Stimulated activated memory B cell treated with anti-CD40 and anti-IgM and Interleukin-4, amounts not matched to agents 10 μg/mL and 1 μg/mL and 100 μg/mL, for 72 hours (primary cell): ENCODE measurements at regions not wholly inside any gene's neighbourhood (a gene's known extent, or its start where the extent isn't known, plus 50 kb on each side); places are given as distances from the start of the nearest gene placed in this dataset.

Experiments used
- ATAC-seq: fragments of 150-1000 bp; cut with Tn5 transposase; 2 replicates; pipeline ENCODE4 v1.10.0; 2021
- H3K27ac Mint-ChIP-seq: one replicate; pipeline ENCODE4 v1.8.0; 2022; ENCODE audit warnings: mild to moderate bottlenecking, mixed read lengths
- H3K27me3 Mint-ChIP-seq: one replicate; pipeline ENCODE4 v1.8.0; 2022; ENCODE audit warnings: mixed read lengths
- H3K36me3 Mint-ChIP-seq: one replicate; pipeline ENCODE4 v1.8.0; 2022; ENCODE audit warnings: mixed read lengths
- H3K4me1 Mint-ChIP-seq: one replicate; pipeline ENCODE4 v1.8.0; 2022; ENCODE audit warnings: mixed read lengths
- H3K4me3 Mint-ChIP-seq: one replicate; pipeline ENCODE4 v1.8.0; 2022; ENCODE audit warnings: mild to moderate bottlenecking, moderate library complexity, mixed read lengths
- H3K9me3 Mint-ChIP-seq: one replicate; pipeline ENCODE4 v1.8.0; 2022; ENCODE audit warnings: mixed read lengths

DNA sequence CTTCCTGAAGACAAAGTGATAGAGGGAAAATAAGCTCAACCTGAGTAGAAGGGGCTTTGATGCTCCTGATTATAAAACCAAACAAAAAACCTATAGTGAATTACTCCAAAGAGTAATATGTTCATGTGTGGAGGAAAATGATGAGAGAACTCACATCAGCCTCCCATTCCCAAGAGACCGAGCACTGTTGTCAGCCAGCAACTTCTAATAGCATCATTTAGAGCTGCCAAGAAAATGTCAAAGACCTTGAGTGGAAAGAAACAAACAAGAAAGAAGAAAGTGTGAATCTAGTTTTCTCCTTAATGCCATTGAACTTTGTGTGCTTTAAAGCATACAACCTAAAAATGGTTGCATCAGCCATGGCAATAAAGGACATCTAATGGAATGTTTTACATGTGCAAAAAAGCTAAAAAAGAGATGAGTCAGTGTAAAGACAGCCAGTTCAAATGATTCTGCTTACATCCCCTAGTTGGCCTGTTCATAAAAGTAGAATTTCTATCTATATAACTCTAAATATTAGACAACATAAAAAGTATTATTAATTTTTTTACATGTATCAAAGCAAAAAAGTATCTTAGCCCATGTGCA is 1066.2 kb downstream of the TDRD15 start:
- ATAC-seq = no peak
- peaks cover 4% of the 10 kb centered on the region for H3K9me3 Mint-ChIP-seq
- H3K27ac Mint-ChIP-seq = no peak overlapping the region
- H3K27me3 Mint-ChIP-seq = no peaks in the 10 kb centered on the region
- no peaks in the 10 kb centered on the region for H3K4me1 Mint-ChIP-seq
- no peak overlapping the region for H3K4me3 Mint-ChIP-seq
- H3K36me3 Mint-ChIP-seq = no peaks in the 10 kb centered on the region

DNA sequence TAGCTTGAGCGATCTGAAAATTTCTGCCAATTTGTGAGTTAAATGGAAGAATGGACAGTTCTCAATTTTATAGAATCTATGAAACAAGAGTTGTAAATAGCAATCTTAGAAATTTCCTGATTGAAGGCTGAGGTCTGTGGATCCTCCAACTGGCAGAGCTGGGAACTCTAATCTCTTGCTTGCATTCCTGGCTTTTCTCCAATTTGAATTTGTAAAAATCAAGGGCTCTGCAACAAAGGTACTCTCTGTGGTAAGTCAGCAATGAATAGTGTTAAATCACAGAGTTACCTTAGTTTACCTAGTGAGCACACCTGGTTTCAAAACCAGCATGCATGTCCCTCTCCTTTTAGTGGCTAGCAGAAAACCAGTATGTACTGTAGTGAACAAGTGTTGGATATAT is 1070.5 kb downstream of the TDRD15 start:
- no peaks in the 10 kb centered on the region for H3K4me1 Mint-ChIP-seq
- ATAC-seq = no peak
- H3K27ac Mint-ChIP-seq = no peak overlapping the region
- H3K27me3 Mint-ChIP-seq = no peaks in the 10 kb centered on the region
- peaks cover 4% of the 10 kb centered on the region for H3K9me3 Mint-ChIP-seq
- no peaks in the 10 kb centered on the region for H3K36me3 Mint-ChIP-seq
- no peak overlapping the region for H3K4me3 Mint-ChIP-seq

DNA sequence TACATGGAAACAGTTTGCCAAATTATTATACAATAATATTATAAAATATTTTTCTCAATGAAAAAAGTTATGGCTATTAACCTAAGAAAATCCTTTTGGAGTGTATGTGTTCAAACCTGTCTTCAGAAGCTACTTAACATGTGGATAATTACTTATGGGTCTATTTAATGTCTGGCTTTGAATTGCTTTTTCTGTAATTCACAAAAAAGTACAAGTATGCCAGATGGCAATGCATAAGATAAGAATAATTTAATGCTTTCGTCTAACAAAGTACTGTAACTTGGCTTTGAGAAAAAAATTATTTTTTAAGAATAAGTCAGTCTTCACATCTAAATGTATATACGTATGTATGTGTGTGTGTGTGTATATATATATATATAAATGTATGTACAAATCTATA is 1073.0 kb downstream of the TDRD15 start:
- Mint-ChIP-seq H3K36me3 (no peaks in the 10 kb centered on the region), H3K27ac (no peak overlapping the region), H3K4me1 (no peaks in the 10 kb centered on the region), H3K27me3 (no peaks in the 10 kb centered on the region), H3K4me3 (no peak overlapping the region), H3K9me3 (peaks cover 4% of the 10 kb centered on the region)
- ATAC-seq = no peak

- Mint-ChIP-seq H3K27ac (no peak overlapping the region), H3K9me3 (peaks cover under 1% of the 10 kb centered on the region), H3K36me3 (no peaks in the 10 kb centered on the region), H3K4me3 (no peak overlapping the region), H3K4me1 (no peaks in the 10 kb centered on the region), H3K27me3 (no peaks in the 10 kb centered on the region)
- ATAC-seq = no peak
These were observed 1074.9 kb downstream of the TDRD15 start for GRCh38 chr2:22198381-22199283.

DNA sequence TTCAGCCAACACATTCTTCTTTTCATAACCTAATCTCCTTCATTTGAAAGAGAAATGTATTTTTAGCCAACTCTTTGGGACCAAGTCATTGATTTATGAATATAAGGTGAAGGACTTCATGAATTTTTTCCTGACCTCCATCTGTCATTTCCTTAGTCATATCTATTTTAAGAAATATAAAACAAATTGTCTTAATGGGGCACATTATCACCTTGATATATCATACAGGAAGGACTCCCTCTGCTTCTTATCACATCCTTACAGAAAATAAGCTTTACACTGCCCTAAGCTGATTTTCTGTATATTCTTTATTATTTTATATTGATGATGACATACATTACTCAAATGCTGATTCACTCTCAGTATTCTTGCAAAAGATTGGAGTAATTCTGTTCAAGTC is 1076.2 kb downstream of the TDRD15 start:
- no peak for ATAC-seq
- no peaks in the 10 kb centered on the region for H3K4me1 Mint-ChIP-seq
- peaks cover 2% of the 10 kb centered on the region for H3K9me3 Mint-ChIP-seq
- H3K4me3 Mint-ChIP-seq = no peak overlapping the region
- H3K27ac Mint-ChIP-seq = no peak overlapping the region
- H3K27me3 Mint-ChIP-seq = no peaks in the 10 kb centered on the region
- no peaks in the 10 kb centered on the region for H3K36me3 Mint-ChIP-seq

- ATAC-seq = no peak
- H3K36me3 Mint-ChIP-seq = no peaks in the 10 kb centered on the region
These were observed 1085.8 kb downstream of the TDRD15 start for GRCh38 chr2:22209545-22209944.

GRCh38 chr2:22213237-22213636 is 1089.5 kb downstream of the TDRD15 start:
- H3K9me3 Mint-ChIP-seq = peaks cover 7% of the 10 kb centered on the region
- no peak overlapping the region for H3K4me3 Mint-ChIP-seq

More at GRCh38 chr2:22209545-22209944, 1085.8 kb downstream of the TDRD15 start:
- Mint-ChIP-seq H3K9me3 (peaks cover 7% of the 10 kb centered on the region), H3K27ac (no peak overlapping the region), H3K4me1 (no peaks in the 10 kb centered on the region), H3K4me3 (no peak overlapping the region), H3K27me3 (no peaks in the 10 kb centered on the region)

DNA sequence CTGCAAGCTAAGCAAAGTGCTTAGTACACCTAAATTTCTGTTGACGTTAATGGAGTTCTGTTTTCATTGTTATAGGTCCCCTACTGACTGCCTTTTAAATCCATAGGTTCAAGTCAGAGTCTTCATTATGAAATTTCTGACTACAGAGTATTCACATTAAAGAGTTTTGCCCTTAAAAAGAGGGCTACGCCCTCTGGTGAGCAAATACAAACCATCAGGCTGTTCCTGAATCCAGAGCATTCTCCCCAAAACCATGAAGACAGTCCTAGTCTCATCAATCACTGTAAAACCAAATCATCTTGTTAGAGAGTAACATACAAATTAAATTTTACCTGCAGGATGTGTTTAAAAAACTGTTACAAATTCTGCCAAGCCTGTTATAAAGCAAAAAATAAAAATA is 1091.7 kb downstream of the TDRD15 start:
- no peaks in the 10 kb centered on the region for H3K4me1 Mint-ChIP-seq

More at GRCh38 chr2:22213237-22213636, 1089.5 kb downstream of the TDRD15 start:
- H3K36me3 Mint-ChIP-seq = no peaks in the 10 kb centered on the region
- no peaks in the 10 kb centered on the region for H3K27me3 Mint-ChIP-seq
- ATAC-seq = no peak
- H3K4me1 Mint-ChIP-seq = no peaks in the 10 kb centered on the region
- H3K27ac Mint-ChIP-seq = no peak overlapping the region

DNA sequence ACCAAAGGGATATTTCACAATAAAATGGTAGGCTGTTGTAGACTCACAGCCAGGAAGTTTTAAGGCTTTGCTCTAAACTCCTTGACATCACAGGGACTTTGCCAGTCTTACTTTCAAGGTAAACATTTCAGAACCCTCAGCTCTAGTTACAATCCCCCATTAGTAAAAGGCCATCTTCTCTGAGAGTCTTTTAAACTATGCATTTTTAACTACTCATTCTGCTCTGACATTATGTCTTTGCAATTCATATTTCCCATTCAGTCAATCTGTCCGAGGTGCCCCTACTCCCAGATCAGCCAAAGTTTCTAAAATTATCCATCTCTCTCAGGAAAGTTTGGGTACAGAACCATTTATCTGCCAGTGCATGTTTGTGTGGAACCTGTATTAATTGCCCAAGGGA is 1094.1 kb downstream of the TDRD15 start:
- H3K9me3 Mint-ChIP-seq = peaks cover 14% of the 10 kb centered on the region
- H3K27ac Mint-ChIP-seq = no peak overlapping the region
- H3K4me3 Mint-ChIP-seq = no peak overlapping the region
- no peak for ATAC-seq
- no peaks in the 10 kb centered on the region for H3K27me3 Mint-ChIP-seq
- H3K4me1 Mint-ChIP-seq = no peaks in the 10 kb centered on the region
- H3K36me3 Mint-ChIP-seq = no peaks in the 10 kb centered on the region

More for the DNA sequence above, 1091.7 kb downstream of the TDRD15 start:
- H3K4me3 Mint-ChIP-seq = no peak overlapping the region
- no peaks in the 10 kb centered on the region for H3K27me3 Mint-ChIP-seq
- ATAC-seq = no peak
- no peaks in the 10 kb centered on the region for H3K36me3 Mint-ChIP-seq
- no peak overlapping the region for H3K27ac Mint-ChIP-seq
- peaks cover 8% of the 10 kb centered on the region for H3K9me3 Mint-ChIP-seq

- H3K4me3 Mint-ChIP-seq = no peak overlapping the region
- no peak for ATAC-seq
- no peaks in the 10 kb centered on the region for H3K27me3 Mint-ChIP-seq
- no peaks in the 10 kb centered on the region for H3K36me3 Mint-ChIP-seq
- peaks cover 7% of the 10 kb centered on the region for H3K9me3 Mint-ChIP-seq
- no peaks in the 10 kb centered on the region for H3K4me1 Mint-ChIP-seq
- H3K27ac Mint-ChIP-seq = no peak overlapping the region
These were observed 1097.2 kb downstream of the TDRD15 start for GRCh38 chr2:22221006-22221405.

DNA sequence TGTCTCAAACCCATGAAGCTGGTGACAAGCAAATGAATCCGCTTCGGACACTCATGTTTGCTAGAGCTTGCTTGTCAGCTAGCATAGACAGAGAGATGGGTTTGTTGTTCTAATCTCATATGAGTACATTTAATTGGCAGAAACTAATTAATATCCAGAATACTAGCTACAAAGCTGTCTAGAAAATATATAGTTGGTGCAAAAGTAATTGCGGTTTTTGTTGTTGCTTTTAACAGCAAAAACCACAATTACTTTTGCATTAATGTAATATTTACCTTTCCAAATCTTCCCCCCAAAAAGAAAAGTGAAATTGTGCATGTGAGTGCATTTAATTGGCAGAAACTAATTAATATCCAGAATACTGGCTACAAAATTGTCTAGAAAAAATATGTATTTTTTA is 1115.2 kb downstream of the TDRD15 start:
- Mint-ChIP-seq H3K27ac (no peak overlapping the region), H3K27me3 (no peaks in the 10 kb centered on the region), H3K9me3 (peaks cover 8% of the 10 kb centered on the region), H3K4me3 (no peak overlapping the region), H3K4me1 (no peaks in the 10 kb centered on the region), H3K36me3 (no peaks in the 10 kb centered on the region)
- ATAC-seq = no peak

DNA sequence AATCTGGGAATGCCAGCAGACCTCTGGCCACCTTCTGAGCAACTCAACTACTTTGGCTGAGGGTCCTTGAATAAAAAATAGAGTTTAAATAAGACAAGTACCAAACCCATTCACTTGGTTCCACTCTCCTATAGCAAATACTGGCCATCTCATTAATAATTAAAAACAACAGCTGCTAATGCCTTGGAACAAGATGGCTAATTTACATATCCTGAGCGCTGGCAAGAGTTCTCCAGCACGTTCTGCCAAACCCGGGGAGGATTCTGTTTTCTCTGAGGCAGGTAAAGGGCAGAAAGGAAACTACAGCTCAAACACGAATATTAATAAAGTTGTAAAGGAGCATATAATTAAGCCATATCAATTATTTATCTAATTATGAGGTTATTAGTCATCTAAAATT is 1123.7 kb downstream of the TDRD15 start:
- H3K27me3 Mint-ChIP-seq = no peaks in the 10 kb centered on the region
- H3K9me3 Mint-ChIP-seq = peaks cover 3% of the 10 kb centered on the region
- H3K4me3 Mint-ChIP-seq = no peak overlapping the region
- H3K4me1 Mint-ChIP-seq = no peaks in the 10 kb centered on the region
- no peaks in the 10 kb centered on the region for H3K36me3 Mint-ChIP-seq
- no peak overlapping the region for H3K27ac Mint-ChIP-seq
- ATAC-seq = no peak

DNA sequence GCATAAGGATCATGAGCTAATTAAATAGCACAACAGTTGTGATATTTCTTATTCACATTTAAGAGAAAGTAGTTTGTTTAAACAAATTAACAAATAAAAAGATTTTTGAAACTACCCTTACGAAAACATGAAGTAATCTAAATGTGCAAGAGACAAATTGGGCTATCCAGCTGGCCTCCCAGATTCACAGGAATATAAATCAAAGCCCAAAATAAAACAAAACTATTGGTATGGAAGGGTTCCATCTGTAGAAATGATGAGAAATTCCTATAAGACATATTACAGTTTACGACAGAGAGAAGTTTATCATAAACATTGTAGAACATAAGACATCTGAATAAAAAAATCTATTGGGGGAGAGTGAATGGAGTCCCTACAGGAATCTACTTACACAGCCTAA is 1125.1 kb downstream of the TDRD15 start:
- Mint-ChIP-seq H3K27me3 (no peaks in the 10 kb centered on the region), H3K9me3 (peaks cover 3% of the 10 kb centered on the region), H3K4me1 (no peaks in the 10 kb centered on the region), H3K36me3 (no peaks in the 10 kb centered on the region), H3K27ac (no peak overlapping the region), H3K4me3 (no peak overlapping the region)
- ATAC-seq = no peak

GRCh38 chr2:22253171-22253570 is 1129.4 kb downstream of the TDRD15 start:
- no peaks in the 10 kb centered on the region for H3K4me1 Mint-ChIP-seq
- H3K9me3 Mint-ChIP-seq = peaks cover 2% of the 10 kb centered on the region
- H3K27me3 Mint-ChIP-seq = no peaks in the 10 kb centered on the region
- no peaks in the 10 kb centered on the region for H3K36me3 Mint-ChIP-seq
- H3K27ac Mint-ChIP-seq = no peak overlapping the region
- no peak overlapping the region for H3K4me3 Mint-ChIP-seq
- no peak for ATAC-seq

GRCh38 chr2:22261165-22261564 is 1123.8 kb upstream of the KLHL29 start:
- H3K36me3 Mint-ChIP-seq = no peaks in the 10 kb centered on the region
- H3K4me1 Mint-ChIP-seq = no peaks in the 10 kb centered on the region
- H3K27me3 Mint-ChIP-seq = no peaks in the 10 kb centered on the region
- no peak overlapping the region for H3K4me3 Mint-ChIP-seq
- H3K9me3 Mint-ChIP-seq = peaks cover 14% of the 10 kb centered on the region
- ATAC-seq = no peak
- H3K27ac Mint-ChIP-seq = no peak overlapping the region

DNA sequence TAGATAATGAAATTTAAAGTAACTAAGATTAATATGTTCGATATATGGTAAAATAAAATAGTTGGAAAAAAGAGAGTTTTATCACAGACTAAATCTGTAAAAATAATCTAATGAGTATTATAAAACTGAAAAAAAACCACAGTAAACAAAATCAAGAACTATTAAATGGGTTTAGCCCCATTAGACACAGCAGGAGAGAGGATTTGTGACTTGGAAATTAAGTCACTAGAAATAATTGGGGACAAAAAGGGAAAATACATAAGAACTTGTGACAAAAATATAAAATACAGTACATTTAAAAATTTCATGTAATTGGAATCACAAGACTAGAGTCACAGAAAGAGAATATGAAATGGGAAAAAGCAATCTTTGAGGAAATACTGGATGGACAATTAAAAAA is 1114.6 kb upstream of the KLHL29 start:
- no peak for ATAC-seq
- no peaks in the 10 kb centered on the region for H3K36me3 Mint-ChIP-seq
- H3K9me3 Mint-ChIP-seq = peaks cover 12% of the 10 kb centered on the region
- H3K27ac Mint-ChIP-seq = no peak overlapping the region
- H3K4me3 Mint-ChIP-seq = no peak overlapping the region
- no peaks in the 10 kb centered on the region for H3K27me3 Mint-ChIP-seq
- H3K4me1 Mint-ChIP-seq = no peaks in the 10 kb centered on the region
